ENCODE measurements at regions not wholly inside any gene's neighbourhood (a gene's known extent, or its start where the extent isn't known, plus 50 kb on each side); places are given as distances from the start of the nearest gene placed in this dataset.

DNA sequence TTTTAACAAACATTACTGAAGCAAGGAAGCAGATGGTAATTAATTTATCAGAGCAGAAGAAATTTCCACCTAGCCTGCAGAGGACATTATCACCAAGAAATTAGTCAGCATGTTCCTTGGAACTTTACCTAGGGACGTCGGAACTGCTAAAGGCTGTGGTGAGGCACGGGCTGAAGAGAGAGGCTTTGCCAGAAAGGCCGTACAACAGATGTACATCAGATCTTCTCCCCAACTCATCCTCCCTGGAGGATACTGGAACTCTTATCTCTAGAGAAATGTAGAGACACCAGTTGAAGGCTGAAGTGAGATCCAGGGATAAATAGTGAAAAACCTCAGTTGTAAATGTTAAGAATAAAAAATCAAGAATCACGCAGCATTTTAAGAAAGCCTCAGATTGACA is 257.1 kb downstream of the SAMD5 start:
- no peak for DNase-seq

DNA sequence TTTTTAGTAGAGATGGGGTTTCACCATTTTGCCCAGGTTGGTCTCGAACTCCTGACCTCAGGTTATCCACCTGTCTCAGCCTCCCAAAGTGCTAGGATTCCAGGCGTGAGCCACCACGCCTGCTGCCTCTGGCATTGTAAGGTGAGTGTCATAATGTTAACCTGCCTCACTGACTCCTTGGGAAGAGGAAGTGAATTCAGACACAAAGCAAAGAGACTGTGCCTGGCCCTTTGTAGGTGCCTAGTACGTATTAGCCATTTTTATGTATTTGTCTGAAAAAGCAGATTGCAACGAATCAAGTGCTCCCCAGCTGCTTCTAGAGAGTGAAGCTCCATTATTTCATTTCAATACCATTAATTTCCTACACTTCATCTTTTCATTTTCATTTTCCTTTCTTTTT is 260.5 kb downstream of the SAMD5 start:
- DNase-seq: no peak

DNA sequence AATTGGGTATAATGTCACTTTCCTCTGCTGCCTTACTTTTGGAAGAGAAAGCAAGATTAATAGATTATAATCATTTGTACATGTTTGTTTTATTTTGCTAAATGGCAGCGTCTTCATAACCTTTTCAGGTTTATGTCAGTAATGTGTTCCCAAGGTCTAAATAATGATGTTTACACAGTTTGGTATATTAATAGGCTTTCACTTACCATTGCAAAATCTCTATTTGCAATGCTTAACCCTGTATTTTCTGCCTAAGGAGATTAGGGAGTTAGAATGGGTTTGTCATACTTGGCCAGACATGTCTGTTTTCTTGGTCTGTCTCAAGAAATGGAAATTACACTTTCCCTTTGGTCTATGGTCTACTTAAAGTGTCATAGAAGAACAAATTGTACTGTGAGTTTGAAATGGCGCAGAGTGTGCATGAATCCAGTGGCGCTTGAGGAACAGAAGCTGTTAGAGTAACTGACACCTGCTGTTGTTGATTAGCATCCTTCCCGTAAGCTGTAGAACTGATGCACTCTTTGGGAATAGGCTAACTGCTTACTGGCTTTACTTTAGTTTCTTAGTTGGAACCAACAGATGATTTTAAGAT is 261.1 kb downstream of the SAMD5 start:
- no peak for DNase-seq

DNA sequence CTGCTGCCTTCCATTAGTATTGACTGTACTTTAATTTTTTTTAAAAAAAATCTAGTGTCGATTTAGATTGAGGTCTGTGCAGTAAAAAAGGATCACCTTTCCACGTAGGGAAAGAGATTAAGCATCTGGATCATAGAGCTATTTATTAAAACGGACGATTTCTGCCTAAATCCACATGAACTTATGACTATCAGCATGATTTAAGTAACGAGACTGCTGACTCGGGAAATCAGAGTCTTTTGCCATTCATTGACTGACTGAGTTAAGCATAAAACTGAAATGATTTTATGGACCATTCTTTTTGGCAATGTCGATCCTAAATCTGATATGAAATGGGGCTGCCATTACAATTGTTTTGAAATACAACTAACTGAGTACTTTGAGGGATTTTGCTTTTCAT is 261.7 kb downstream of the SAMD5 start:
- DNase-seq: no peak

DNA sequence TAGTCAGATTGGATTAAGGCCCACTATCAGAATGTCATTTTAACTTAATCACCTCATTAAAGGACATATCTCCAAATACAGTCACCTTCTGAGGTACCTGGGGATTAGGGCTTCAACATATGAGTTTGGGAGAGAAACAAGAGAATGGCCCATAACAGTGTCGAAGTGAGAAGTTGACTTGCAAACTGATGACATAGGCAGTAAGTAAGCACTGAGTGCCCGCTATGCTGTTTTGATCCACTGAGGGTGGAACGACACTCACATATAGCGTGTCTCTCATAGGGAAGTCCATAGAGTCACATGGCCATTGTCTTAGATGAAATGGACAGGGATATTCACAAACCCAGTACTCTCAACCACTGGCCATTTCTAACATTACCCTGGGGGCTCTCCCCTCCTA is 264.2 kb downstream of the SAMD5 start:
- DNase-seq: no peak

DNA sequence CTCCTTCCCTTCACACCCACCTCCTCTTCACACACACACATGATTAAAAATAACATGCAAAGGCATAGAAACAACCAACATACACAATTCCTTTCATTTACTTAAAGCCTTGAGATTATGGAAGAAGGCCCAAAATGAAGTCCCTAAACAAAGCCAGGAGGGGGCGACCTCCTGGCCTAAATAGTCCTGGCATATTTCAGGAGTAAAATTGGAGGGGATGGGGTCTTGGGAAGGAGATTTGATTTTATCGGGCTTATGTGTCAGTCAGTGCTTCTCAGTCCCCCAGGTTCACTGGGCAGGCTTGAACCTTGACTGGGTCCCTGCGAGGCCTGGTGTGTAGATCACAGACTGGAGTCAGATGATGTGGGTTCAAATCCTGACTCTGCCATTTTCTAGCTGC is 266.4 kb downstream of the SAMD5 start:
- DNase-seq: no peak

DNA sequence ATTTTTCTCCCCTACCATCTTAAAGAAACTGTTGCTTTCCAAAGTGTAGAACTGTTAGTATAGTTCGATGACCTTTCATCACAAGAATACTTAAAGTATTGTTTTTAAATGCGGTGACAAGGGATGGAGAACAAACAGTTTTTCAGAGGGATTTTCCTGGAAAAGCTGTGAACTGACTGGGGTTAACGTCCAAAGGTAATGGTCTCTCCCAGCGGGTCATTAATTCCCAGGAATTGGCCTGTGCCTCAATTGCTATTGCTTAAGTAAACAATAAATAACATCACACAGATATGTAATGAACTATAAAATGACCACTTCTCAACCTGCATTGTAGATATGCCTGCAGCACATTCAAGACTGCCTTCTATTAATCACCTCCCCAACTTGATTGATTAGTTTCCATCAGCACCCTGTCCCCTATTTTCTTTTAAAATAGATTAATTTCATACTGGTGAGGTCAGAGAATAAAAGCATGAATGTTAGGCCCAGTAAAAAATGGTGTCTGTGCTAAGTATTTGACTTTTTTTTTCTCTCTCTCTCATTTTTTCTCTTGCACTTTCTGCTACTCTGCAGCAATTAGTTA is 268.2 kb downstream of the SAMD5 start:
- DNase-seq: no peak

DNA sequence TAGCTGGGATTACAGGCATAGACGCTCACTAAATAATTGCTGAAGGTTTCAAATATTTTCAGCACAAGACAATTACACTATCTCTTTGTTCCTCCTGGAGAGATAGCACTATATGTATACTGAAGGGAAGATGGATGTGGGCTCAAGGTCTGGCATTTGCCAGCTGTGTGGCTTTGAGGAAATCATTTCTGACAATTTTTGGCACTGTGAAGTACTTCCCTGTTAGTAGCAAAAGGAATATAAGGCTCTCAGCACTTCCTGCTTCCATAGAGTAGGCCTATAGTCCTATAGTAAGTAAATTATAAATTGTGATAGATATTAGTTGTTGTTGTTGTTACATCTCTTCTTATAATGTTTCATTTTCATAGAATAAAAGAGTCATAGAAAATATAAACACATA is 271.1 kb downstream of the SAMD5 start:
- no peak for DNase-seq

DNA sequence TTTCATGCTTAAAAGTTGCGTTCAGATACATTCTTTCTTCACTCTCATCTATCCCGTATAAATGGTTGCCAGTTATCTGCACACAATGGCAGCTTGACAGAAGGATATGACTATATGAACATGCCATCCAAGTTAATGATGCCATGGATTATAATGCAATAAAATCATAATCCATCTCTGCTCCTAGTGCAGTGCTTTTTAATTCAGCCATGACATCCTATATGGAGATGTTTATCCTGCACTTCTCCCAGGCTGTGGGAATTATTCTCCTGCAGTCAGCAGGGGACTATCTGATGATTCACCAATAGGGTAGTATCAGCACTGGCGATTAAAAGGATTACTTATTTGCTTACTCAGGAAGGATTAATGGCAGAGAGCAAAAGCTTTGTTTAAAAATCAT is 273.8 kb downstream of the SAMD5 start:
- no peak for DNase-seq

DNA sequence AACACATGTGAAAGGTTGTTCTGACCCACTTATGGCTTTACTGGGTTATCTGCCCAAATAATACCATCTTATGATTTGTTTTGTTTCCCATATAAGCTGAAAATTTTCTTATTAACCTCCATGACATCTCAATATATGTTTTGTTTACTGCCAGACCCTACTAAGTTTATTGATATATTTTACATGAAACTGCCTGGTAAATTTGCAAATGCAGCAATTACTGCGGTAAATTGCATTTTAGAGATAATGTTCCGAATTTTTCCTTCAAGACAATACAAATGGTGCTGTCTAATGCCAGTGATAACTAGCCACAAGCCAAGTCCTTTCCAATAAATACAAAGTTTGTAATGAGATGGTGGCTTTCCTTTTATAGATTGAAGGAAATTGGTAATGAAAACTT is 275.9 kb downstream of the SAMD5 start:
- DNase-seq: no peak

DNA sequence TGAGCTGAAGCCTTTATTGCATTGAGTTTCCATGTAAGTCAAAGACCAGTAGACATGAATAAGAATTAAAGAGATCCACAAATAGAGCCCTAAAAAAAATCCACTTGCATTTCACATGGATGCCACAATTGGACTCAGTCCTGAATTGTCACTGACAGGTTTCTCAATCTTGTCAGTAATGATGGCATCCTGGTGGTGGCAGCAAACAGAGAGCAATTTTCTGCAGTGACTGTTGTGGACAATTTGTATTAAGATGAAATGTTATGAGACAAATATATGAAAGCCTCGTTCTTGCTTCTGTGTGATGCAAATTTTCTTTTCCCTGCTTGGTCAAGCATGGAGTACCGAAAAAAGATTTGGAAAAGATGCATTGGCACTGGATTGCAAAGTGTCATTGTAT is 278.9 kb downstream of the SAMD5 start:
- no peak for DNase-seq

DNA sequence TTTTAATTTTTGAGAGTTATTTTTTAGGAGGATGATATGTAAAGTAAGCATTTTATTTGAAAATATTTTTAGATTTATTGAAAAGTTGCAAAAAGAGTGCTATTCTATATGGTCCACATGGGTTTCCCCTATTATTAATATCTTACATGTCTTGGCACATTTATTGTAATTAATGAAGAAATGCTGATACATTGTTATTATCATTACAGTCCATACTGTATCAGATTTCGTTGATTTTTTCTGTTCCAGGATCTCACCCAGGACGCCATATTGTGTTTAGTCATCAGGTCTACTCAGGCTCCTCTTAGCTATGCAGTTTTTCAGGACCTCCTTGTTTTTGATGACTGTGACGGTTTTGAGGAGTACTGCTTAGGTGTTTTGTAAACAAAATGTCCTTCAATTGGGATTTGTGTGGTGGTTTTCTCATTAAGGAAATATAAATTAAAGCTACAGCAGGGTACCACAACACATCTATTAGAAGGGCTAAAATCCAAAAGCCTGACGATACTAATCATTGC is 281.0 kb downstream of the SAMD5 start:
- no peak for DNase-seq

DNA sequence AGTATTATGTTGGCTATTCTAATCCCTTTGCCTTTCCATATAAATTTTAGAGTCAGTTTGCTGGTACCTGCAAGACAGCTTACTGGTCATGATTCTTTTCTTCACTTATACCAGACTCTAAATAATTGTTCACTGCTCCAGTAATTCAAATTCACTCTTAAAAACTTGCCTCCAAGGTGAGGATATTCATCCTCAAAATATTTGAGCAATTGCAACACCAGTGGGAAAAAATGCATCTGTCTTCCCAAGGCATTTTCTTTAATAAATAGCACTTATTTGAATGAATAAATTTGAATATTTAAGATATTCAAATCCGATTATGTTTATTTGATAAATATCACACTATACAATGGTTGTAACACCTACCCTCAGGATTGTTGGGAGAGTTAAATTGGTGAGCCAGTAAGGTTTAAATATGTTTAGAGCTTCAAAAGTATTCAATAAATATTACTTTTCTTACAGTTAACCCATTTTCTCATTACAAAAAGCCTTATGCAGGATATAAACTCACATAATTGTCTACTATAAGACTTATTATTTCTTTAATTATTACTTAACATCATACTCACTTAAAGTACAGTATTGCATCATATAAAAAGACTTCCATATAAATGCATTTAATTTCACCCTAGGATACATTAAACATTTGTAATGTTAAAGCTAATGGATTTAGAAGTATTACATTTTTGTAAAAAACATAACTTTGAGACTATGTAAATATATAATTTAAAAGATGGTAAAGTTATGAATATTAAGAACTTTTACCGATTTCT is 285.6 kb downstream of the SAMD5 start:
- no peak for DNase-seq

DNA sequence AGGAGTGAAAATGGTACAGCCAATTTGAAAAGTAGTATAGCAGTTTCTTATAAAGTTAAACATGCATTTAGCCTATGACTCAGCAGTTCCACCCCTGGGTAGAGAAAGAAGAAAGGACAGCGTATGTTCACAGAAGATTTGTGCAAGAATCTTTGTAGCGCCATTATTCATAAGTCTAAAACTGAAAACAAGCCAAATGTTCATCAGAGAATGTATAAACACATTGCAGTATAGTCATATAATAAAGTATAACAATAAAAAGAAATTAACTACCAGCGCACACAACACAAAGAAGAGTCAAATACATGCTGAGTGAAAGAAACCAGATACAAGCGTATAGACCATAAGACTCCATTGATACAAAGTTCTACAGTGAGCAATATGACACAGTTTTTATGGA is 294.0 kb downstream of the SAMD5 start:
- no peak for DNase-seq

DNA sequence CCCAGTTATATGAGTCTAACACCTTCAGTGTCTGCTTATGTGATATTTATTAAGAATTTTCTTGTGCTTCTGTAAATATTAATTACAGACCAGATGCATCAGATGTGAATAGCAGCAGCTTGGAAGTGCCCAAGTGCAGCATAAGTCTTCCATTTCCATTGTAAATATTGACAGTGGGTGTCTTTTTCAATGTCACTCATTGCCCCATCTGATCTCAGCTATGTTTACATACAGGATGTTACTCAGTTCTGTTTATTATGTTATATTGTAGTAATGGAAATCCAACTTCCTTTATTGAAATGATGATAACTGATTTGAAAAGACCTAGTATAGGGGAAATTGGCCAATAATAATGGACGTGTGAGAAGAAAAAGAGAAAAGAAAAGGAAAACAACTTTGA is 296.7 kb downstream of the SAMD5 start:
- DNase-seq: no peak

DNA sequence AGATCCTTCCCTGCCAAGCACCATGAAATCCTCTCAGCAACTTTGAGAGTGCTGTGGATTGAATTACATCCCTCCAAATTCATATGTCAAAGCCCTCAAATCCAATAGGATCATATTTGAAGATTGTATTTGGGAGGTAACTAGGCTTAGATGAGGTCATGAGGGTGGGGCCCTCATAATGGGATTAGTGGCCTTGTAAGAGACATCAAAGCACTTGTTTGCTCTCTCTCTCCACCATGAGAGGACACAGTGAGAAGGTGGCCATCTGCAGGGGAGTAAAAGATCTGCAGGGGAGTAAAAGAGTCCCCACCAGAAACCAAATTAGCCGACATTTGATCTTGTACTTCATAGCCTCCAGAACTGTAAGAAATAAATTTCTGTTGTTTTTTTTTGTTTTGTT is 298.2 kb downstream of the SAMD5 start:
- DNase-seq: no peak

DNA sequence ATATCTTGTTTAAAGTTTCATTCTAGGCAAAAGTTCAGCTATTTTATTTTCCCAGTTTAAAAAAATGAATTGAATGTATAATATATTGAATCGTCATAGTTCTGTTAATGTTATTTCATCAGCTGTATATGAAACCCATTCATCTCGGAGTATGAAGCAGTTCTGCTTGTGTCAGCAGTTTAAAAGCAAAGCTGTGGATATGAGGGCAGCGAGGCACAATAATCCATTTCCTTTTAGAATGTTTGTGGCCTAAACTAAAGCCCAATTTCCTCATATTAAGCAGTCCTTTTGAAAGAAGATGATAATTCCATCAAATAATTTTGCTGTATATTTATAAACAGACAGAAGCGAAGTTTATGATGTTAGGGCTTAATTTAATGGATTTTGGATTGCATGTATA is 300.1 kb downstream of the SAMD5 start:
- DNase-seq: no peak

DNA sequence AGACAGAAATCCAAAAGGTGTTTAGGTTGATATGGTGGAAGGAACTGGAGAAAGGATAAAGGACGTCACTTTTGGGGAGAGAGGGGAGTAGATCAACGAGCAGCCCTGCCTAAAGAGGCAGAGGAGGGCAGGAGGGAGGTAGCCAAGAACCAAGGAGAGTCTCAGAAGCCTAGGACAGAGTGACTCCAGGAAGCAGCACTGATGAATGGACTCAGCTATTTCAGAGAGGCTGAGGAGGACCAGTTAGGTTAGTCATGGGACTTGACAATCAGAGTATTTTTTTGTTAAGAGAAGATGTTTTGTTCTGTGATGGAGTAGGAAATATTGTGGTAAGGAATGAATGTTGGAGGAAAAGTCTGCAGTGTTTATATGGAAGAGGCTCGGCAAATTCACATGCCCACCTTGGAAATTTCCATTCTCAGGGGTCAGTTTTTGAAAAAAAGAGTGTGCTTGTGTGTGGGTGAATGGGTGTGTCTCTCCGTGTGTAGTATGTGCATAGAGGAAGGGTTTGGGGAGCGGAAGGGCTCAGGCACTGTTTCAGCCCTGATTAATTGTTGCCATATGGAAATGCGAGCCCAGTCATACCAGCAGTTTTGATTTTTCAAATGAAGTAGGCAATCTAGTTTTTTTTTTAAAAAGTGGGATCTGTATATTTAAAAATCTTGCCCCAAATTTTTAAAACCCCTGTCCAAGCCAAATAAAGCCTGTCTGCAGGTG is 303.6 kb downstream of the SAMD5 start:
- no peak for DNase-seq

DNA sequence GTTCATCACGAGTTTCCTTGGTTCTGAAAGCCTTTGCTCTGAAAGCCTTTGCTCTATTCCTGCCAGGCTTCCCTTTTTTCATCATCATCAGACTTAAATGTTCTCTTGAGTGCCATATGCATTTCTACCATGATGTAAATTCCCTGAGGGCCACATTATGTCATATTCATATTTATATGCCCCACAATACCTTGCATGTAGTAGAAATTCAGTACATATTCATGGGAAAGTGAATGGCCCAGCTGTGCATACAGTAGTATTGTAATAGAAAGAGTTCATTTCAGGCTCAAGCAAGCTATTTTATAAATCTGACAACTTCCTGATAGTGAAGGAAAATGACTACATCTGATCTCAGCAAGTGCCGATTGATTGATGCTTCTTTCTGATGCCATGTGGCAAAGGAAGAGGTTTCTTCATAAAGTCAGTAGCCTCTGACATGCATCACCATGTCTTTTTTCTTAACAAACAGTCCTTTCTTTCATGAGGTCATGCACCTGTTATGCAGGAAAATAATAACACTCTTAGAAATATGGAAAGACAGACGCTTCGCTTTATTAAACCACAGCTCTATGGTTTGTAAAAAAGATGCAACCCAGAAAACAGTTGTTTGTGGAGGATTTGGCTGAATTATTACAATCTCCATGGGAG is 308.7 kb downstream of the SAMD5 start:
- DNase-seq: no peak

DNA sequence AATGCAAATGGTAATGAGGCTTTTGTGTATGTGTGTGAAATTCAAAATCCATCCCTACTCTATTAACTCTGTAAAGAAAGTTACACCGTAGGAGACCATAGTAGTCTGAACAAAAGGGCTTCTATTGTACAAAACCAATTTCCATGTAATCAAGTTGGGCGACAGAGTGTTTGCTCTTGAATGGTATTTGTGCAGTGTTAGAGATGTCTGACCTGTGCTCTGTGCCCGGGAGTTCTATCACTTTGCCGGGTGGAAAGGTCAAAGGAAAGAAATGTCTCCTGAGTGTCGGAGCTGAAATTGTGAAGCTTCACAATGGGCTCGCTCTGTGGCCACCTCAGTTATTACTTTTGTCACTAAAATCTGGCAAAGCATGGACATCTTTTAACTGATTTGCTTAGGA is 312.0 kb downstream of the SAMD5 start:
- DNase-seq: no peak

DNA sequence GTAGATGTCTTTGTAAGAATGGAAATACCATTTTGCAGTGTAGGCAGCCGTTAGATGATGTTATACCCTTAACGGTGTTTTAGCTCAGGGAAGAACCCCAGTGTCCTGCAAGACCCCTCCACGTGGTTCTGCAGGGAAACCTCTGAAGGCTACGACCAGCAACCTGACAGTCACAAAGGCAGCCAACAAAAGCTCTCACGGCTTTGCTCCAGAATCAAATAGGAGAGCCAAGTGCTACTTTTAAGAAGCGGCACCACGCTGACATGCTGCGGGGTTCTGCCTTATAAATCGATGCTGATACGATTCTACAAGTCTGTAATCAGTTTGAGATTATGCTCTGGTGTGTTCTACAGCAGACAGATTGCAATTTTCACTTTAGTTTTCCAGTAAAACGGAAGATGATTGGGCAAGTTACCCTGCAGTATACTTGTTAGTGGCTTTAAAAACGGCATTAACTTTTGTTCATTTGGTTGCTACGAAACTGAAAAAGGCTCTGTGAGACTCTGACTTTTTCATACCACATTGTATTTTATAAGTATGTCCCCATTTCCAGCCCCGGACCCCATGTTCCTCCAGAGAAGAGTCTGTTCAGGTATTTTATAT is 312.9 kb downstream of the SAMD5 start:
- no peak for DNase-seq

DNA sequence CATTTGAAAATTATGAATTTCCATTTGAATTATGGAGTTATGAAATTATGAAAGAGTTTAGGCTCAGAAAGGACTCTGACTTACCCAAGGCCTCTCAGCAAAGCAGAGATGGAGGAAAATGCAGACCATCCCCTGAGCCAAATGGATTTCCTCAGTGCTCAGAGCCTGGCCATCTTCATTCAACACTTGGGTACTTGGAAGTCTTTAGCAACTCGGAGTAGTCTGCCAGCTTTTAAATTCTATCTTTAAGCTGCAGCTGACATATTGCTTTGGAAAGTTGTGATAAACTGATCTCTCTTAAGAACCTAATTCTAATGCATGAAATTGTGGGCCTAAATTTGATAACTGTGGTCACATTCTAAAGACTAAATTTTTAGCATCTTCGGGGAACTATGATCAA is 315.4 kb downstream of the SAMD5 start:
- DNase-seq: no peak

DNA sequence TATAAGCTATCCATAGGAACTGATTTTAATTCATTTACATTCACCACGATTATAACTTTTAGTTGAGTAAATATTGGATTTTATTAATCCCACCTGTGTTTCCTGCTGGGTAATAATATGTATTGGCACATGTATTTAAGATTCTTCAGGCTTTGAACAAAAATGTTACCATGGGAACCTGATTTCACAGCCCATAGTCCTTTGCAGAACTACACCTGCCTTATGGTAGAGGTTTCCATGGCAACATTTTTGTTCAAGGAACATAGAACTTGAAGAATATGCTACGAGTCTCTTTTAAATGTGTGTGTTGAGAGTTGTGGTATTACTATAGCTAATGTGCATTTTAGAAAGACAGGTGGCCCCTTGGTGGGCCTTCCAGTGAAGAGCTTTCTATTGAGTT is 317.4 kb downstream of the SAMD5 start:
- DNase-seq: no peak

Measured in NCI-H2171 (cell line).